ENCODE measurements at regions not wholly inside any gene's neighbourhood (a gene's known extent, or its start where the extent isn't known, plus 50 kb on each side); places are given as distances from the start of the nearest gene placed in this dataset.

GRCh38 chr2:181228661-181229060, 228.5 kb upstream of the ITGA4 start:
- Histone ChIP-seq H3K27me3 (ENCODE audit: low read length) (no peaks in the 10 kb centered on the region), H3K4me1 (ENCODE audit: low read length) (no peaks in the 10 kb centered on the region), H3K79me2 (ENCODE audit: low read length) (no peaks in the 10 kb centered on the region), H3K36me3 (ENCODE audit: insufficient read depth, low read length) (no peaks in the 10 kb centered on the region), H3K4me3 (ENCODE audit: low read length) (no peak overlapping the region), H3K9me2 (replicated peaks; ENCODE audit: insufficient read depth, low read length) (no peaks in the 10 kb centered on the region), H3K4me2 (ENCODE audit: low read depth, low read length, poor library complexity, severe bottlenecking) (no peak overlapping the region), H3K9ac (ENCODE audit: low read length) (no peak overlapping the region), H2AFZ (ENCODE audit: low read length) (no peak overlapping the region), H3K9me3 (ENCODE audit: low read length) (no peaks in the 10 kb centered on the region), H4K20me1 (ENCODE audit: insufficient read depth, low read depth, low read length) (no peaks in the 10 kb centered on the region), H3K27ac (ENCODE audit: low read length) (no peak overlapping the region)
- no peak for DNase-seq

- Histone ChIP-seq H3K27me3 (ENCODE audit: low read length) (no peaks in the 10 kb centered on the region), H3K4me3 (ENCODE audit: low read length) (no peak overlapping the region), H3K9me2 (replicated peaks; ENCODE audit: insufficient read depth, low read length) (no peaks in the 10 kb centered on the region), H3K9me3 (ENCODE audit: low read length) (no peaks in the 10 kb centered on the region), H3K36me3 (ENCODE audit: insufficient read depth, low read length) (no peaks in the 10 kb centered on the region), H3K4me1 (ENCODE audit: low read length) (no peaks in the 10 kb centered on the region), H3K9ac (ENCODE audit: low read length) (no peak overlapping the region), H3K27ac (ENCODE audit: low read length) (no peak overlapping the region), H4K20me1 (ENCODE audit: insufficient read depth, low read depth, low read length) (no peaks in the 10 kb centered on the region), H2AFZ (ENCODE audit: low read length) (no peak overlapping the region), H3K4me2 (ENCODE audit: low read depth, low read length, poor library complexity, severe bottlenecking) (no peak overlapping the region), H3K79me2 (ENCODE audit: low read length) (no peaks in the 10 kb centered on the region)
- DNase-seq, result no peak
Measured at GRCh38 chr2:181231151-181231550, 226.0 kb upstream of the ITGA4 start.

- Histone ChIP-seq H3K9ac (ENCODE audit: low read length) (no peak overlapping the region), H3K27me3 (ENCODE audit: low read length) (no peaks in the 10 kb centered on the region), H3K4me1 (ENCODE audit: low read length) (no peaks in the 10 kb centered on the region), H3K36me3 (ENCODE audit: insufficient read depth, low read length) (no peaks in the 10 kb centered on the region), H3K4me2 (ENCODE audit: low read depth, low read length, poor library complexity, severe bottlenecking) (no peak overlapping the region), H3K27ac (ENCODE audit: low read length) (no peak overlapping the region), H3K9me3 (ENCODE audit: low read length) (no peaks in the 10 kb centered on the region), H2AFZ (ENCODE audit: low read length) (no peak overlapping the region), H3K9me2 (replicated peaks; ENCODE audit: insufficient read depth, low read length) (no peaks in the 10 kb centered on the region), H3K79me2 (ENCODE audit: low read length) (no peaks in the 10 kb centered on the region), H4K20me1 (ENCODE audit: insufficient read depth, low read depth, low read length) (no peaks in the 10 kb centered on the region), H3K4me3 (ENCODE audit: low read length) (no peak overlapping the region)
- no peak for DNase-seq
Measured at GRCh38 chr2:181231886-181232621, 225.1 kb upstream of the ITGA4 start.

GRCh38 chr2:181234487-181234891, 222.7 kb upstream of the ITGA4 start:
- Histone ChIP-seq H4K20me1 (ENCODE audit: insufficient read depth, low read depth, low read length) (no peaks in the 10 kb centered on the region), H3K4me1 (ENCODE audit: low read length) (no peaks in the 10 kb centered on the region), H3K27me3 (ENCODE audit: low read length) (no peaks in the 10 kb centered on the region), H3K4me2 (ENCODE audit: low read depth, low read length, poor library complexity, severe bottlenecking) (no peak overlapping the region), H2AFZ (ENCODE audit: low read length) (no peak overlapping the region), H3K79me2 (ENCODE audit: low read length) (no peaks in the 10 kb centered on the region), H3K9me3 (ENCODE audit: low read length) (no peaks in the 10 kb centered on the region), H3K27ac (ENCODE audit: low read length) (no peak overlapping the region), H3K9me2 (replicated peaks; ENCODE audit: insufficient read depth, low read length) (no peaks in the 10 kb centered on the region), H3K4me3 (ENCODE audit: low read length) (no peak overlapping the region), H3K9ac (ENCODE audit: low read length) (no peak overlapping the region), H3K36me3 (ENCODE audit: insufficient read depth, low read length) (no peaks in the 10 kb centered on the region)
- DNase-seq, result no peak

- no peaks in the 10 kb centered on the region for H3K9me3 ChIP-seq (ENCODE audit: low read length)
- H3K4me3 ChIP-seq (ENCODE audit: low read length), result no peak overlapping the region
- H4K20me1 ChIP-seq (ENCODE audit: insufficient read depth, low read depth, low read length), result no peaks in the 10 kb centered on the region
- H3K9me2 ChIP-seq (replicated peaks; ENCODE audit: insufficient read depth, low read length), result no peaks in the 10 kb centered on the region
- no peaks in the 10 kb centered on the region for H3K79me2 ChIP-seq (ENCODE audit: low read length)
- H3K36me3 ChIP-seq (ENCODE audit: insufficient read depth, low read length), result no peaks in the 10 kb centered on the region
- H2AFZ ChIP-seq (ENCODE audit: low read length), result no peak overlapping the region
- DNase-seq, result no peak
- no peak overlapping the region for H3K27ac ChIP-seq (ENCODE audit: low read length)
- no peak overlapping the region for H3K9ac ChIP-seq (ENCODE audit: low read length)
- no peaks in the 10 kb centered on the region for H3K27me3 ChIP-seq (ENCODE audit: low read length)
- H3K4me1 ChIP-seq (ENCODE audit: low read length), result no peaks in the 10 kb centered on the region
- H3K4me2 ChIP-seq (ENCODE audit: low read depth, low read length, poor library complexity, severe bottlenecking), result no peak overlapping the region
Measured at GRCh38 chr2:181235011-181235410, 222.2 kb upstream of the ITGA4 start.

GRCh38 chr2:181235683-181236459, 221.3 kb upstream of the ITGA4 start:
- Histone ChIP-seq H3K9me2 (replicated peaks; ENCODE audit: insufficient read depth, low read length) (no peaks in the 10 kb centered on the region; the same call in 1 of the 2 replicates), H3K27ac (ENCODE audit: low read length) (no peak overlapping the region), H3K4me2 (ENCODE audit: low read depth, low read length, poor library complexity, severe bottlenecking) (no peak overlapping the region), H3K9ac (ENCODE audit: low read length) (no peak overlapping the region), H4K20me1 (ENCODE audit: insufficient read depth, low read depth, low read length) (no peaks in the 10 kb centered on the region), H3K36me3 (ENCODE audit: insufficient read depth, low read length) (no peaks in the 10 kb centered on the region), H3K27me3 (ENCODE audit: low read length) (no peaks in the 10 kb centered on the region), H3K4me1 (ENCODE audit: low read length) (peaks cover 6% of the 10 kb centered on the region), H3K9me3 (ENCODE audit: low read length) (no peaks in the 10 kb centered on the region), H2AFZ (ENCODE audit: low read length) (no peak overlapping the region), H3K79me2 (ENCODE audit: low read length) (no peaks in the 10 kb centered on the region), H3K4me3 (ENCODE audit: low read length) (no peak overlapping the region)
- DNase-seq, result no peak

- Histone ChIP-seq H3K4me1 (ENCODE audit: low read length) (peaks cover 7% of the 10 kb centered on the region), H3K27ac (ENCODE audit: low read length) (no peak overlapping the region), H3K9ac (ENCODE audit: low read length) (no peak overlapping the region), H2AFZ (ENCODE audit: low read length) (no peak overlapping the region), H3K79me2 (ENCODE audit: low read length) (no peaks in the 10 kb centered on the region), H3K9me2 (replicated peaks; ENCODE audit: insufficient read depth, low read length) (no peaks in the 10 kb centered on the region; the same call in 1 of the 2 replicates), H3K4me2 (ENCODE audit: low read depth, low read length, poor library complexity, severe bottlenecking) (no peak overlapping the region), H3K36me3 (ENCODE audit: insufficient read depth, low read length) (no peaks in the 10 kb centered on the region), H4K20me1 (ENCODE audit: insufficient read depth, low read depth, low read length) (no peaks in the 10 kb centered on the region), H3K9me3 (ENCODE audit: low read length) (no peaks in the 10 kb centered on the region), H3K27me3 (ENCODE audit: low read length) (no peaks in the 10 kb centered on the region), H3K4me3 (ENCODE audit: low read length) (no peak overlapping the region)
- peak; percentile 88 for DNase-seq
Measured at GRCh38 chr2:181239201-181239799, 217.9 kb upstream of the ITGA4 start.

GRCh38 chr2:181240844-181241243, 216.3 kb upstream of the ITGA4 start:
- Histone ChIP-seq H2AFZ (ENCODE audit: low read length) (no peak overlapping the region), H3K79me2 (ENCODE audit: low read length) (no peaks in the 10 kb centered on the region), H3K9me3 (ENCODE audit: low read length) (no peaks in the 10 kb centered on the region), H3K9me2 (replicated peaks; ENCODE audit: insufficient read depth, low read length) (no peaks in the 10 kb centered on the region; the same call in 1 of the 2 replicates), H3K27ac (ENCODE audit: low read length) (no peak overlapping the region), H3K4me3 (ENCODE audit: low read length) (no peak overlapping the region), H3K4me2 (ENCODE audit: low read depth, low read length, poor library complexity, severe bottlenecking) (no peak overlapping the region), H3K27me3 (ENCODE audit: low read length) (no peaks in the 10 kb centered on the region), H4K20me1 (ENCODE audit: insufficient read depth, low read depth, low read length) (no peaks in the 10 kb centered on the region), H3K9ac (ENCODE audit: low read length) (no peak overlapping the region), H3K36me3 (ENCODE audit: insufficient read depth, low read length) (no peaks in the 10 kb centered on the region), H3K4me1 (ENCODE audit: low read length) (peaks cover 7% of the 10 kb centered on the region)
- DNase-seq, result no peak
